ENCODE measurements at regions not wholly inside any gene's neighbourhood (a gene's known extent, or its start where the extent isn't known, plus 50 kb on each side); places are given as distances from the start of the nearest gene placed in this dataset.

DNA sequence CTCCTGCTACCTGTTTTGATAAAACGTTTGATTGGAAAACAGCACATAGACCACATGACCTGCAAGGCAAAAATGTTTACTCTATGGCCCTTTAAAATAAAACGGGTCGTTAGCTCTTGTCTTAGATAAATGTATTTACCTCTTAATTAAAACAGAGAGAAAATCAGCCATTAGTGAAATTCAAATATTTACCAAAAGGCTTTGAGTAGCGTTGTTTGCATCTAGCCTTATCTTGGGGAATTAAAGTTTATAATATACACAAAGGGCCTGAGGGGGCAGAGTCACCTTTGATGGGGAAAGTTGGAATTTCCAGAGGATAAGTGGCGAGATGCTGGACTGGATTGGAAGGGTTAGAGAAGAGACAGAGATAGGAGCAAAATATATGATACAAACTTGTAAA is 111.3 kb downstream of the FBXO4 start:
- Histone ChIP-seq H3K9ac (ENCODE audit: low read depth in 1 of 2, low read length in 2 of 2) (no peak overlapping the region), H3K36me3 (ENCODE audit: control insufficient read depth in 4 of 4, insufficient read depth in 3 of 4, low read depth in 1 of 4, low read length in 3 of 4) (no peaks in the 10 kb centered on the region), H3K4me1 (ENCODE audit: control insufficient read depth in 4 of 4, insufficient read depth in 4 of 4, low read length in 3 of 4) (peaks cover 0 to 2% (median 0%) of the 10 kb centered on the region in 4 donors), H3K4me3 (ENCODE audit: low read depth in 1 of 3, low read length in 3 of 3) (no peak overlapping the region), H3K27me3 (ENCODE audit: control insufficient read depth in 4 of 4, insufficient read depth in 4 of 4, low read length in 3 of 4) (peaks cover 0 to 2% (median 0%) of the 10 kb centered on the region in 4 donors), H3K9me3 (ENCODE audit: control insufficient read depth in 4 of 4, low read length in 3 of 4) (no peaks in the 10 kb centered on the region), H3K27ac (ENCODE audit: low read depth in 1 of 2, low read length in 2 of 2) (no peak overlapping the region)
- no peak for TF ChIP-seq RXRA (IDR thresholded peaks at IDR 0.05)
- no peak for TF ChIP-seq GABPA (IDR thresholded peaks at IDR 0.05 in 1 of 2, conservative IDR thresholded peaks at IDR 0.05 in 1 of 2)
- TF ChIP-seq RAD21 (IDR thresholded peaks at IDR 0.05) = no peak
- TF ChIP-seq HNF4A (conservative IDR thresholded peaks at IDR 0.05) = no peak
- 37% methylated on average over 5 of the region's 5 CpGs for WGBS
- no peak for DNase-seq (ENCODE audit: low spot score)

- H3K27ac ChIP-seq (ENCODE audit: low read depth in 1 of 2, low read length in 2 of 2) = no peak overlapping the region
- H3K27me3 ChIP-seq (ENCODE audit: control insufficient read depth in 4 of 4, insufficient read depth in 4 of 4, low read length in 3 of 4) = peaks cover 0 to 2% (median 0%) of the 10 kb centered on the region in 4 donors
- H3K36me3 ChIP-seq (ENCODE audit: control insufficient read depth in 4 of 4, insufficient read depth in 3 of 4, low read depth in 1 of 4, low read length in 3 of 4) = no peaks in the 10 kb centered on the region
- H3K9ac ChIP-seq (ENCODE audit: low read depth in 1 of 2, low read length in 2 of 2) = no peak overlapping the region
- H3K4me3 ChIP-seq (ENCODE audit: low read depth in 1 of 3, low read length in 3 of 3) = no peak overlapping the region
- peaks cover 0 to 2% (median 0%) of the 10 kb centered on the region in 4 donors for H3K4me1 ChIP-seq (ENCODE audit: control insufficient read depth in 4 of 4, insufficient read depth in 4 of 4, low read length in 3 of 4)
- WGBS = 29% methylated on average over 3 of the region's 3 CpGs
- TF ChIP-seq, protein P1, sequence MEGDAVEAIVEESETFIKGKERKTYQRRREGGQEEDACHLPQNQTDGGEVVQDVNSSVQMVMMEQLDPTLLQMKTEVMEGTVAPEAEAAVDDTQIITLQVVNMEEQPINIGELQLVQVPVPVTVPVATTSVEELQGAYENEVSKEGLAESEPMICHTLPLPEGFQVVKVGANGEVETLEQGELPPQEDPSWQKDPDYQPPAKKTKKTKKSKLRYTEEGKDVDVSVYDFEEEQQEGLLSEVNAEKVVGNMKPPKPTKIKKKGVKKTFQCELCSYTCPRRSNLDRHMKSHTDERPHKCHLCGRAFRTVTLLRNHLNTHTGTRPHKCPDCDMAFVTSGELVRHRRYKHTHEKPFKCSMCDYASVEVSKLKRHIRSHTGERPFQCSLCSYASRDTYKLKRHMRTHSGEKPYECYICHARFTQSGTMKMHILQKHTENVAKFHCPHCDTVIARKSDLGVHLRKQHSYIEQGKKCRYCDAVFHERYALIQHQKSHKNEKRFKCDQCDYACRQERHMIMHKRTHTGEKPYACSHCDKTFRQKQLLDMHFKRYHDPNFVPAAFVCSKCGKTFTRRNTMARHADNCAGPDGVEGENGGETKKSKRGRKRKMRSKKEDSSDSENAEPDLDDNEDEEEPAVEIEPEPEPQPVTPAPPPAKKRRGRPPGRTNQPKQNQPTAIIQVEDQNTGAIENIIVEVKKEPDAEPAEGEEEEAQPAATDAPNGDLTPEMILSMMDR (IDR thresholded peaks at IDR 0.05; ENCODE audit: low read depth, low read length, missing input control) = no peak
- no peak for TF ChIP-seq SP1 (IDR thresholded peaks at IDR 0.05)
- no peak for TF ChIP-seq RAD21 (IDR thresholded peaks at IDR 0.05)
- TF ChIP-seq, protein P2, sequence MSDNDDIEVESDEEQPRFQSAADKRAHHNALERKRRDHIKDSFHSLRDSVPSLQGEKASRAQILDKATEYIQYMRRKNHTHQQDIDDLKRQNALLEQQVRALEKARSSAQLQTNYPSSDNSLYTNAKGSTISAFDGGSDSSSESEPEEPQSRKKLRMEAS (IDR thresholded peaks at IDR 0.05) = no peak
- TF ChIP-seq NR2F2 (IDR thresholded peaks at IDR 0.05) = no peak
- no peak for TF ChIP-seq GABPA (IDR thresholded peaks at IDR 0.05 in 1 of 2, conservative IDR thresholded peaks at IDR 0.05 in 1 of 2)
- TF ChIP-seq JUND (IDR thresholded peaks at IDR 0.05) = no peak
- no peak for TF ChIP-seq HNF4A (conservative IDR thresholded peaks at IDR 0.05)
- TF ChIP-seq FOXA2 (IDR thresholded peaks at IDR 0.05) = no peak
- DNase-seq (ENCODE audit: low spot score) = no peak
- no peaks in the 10 kb centered on the region for H3K9me3 ChIP-seq (ENCODE audit: control insufficient read depth in 4 of 4, low read length in 3 of 4)
Measured at GRCh38 chr5:42037379-42037932, 112.4 kb downstream of the FBXO4 start.

DNA sequence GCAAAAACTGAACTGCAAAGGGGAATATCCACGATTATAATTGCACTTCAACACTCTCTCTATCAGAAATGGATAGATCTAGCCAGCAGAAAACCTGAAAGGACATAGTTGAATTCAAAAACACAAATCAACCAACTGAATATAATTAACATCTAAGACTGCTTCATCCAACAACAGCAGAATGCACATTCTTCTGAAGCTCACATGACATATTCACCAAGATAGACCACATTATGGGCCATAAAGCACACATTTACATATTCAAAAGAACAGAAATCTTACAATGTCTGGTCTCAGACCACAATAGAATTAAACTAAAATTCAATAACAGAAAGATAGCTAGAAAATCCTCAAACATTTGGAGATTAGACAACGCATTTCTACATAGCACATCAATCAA is 118.3 kb downstream of the FBXO4 start:
- Histone ChIP-seq H3K9ac (ENCODE audit: low read depth in 1 of 2, low read length in 2 of 2) (no peak overlapping the region), H3K27ac (ENCODE audit: low read depth in 1 of 2, low read length in 2 of 2) (no peak overlapping the region), H3K27me3 (ENCODE audit: control insufficient read depth in 4 of 4, insufficient read depth in 4 of 4, low read length in 3 of 4) (no peaks in the 10 kb centered on the region), H3K9me3 (ENCODE audit: control insufficient read depth in 4 of 4, low read length in 3 of 4) (no peaks in the 10 kb centered on the region), H3K36me3 (ENCODE audit: control insufficient read depth in 4 of 4, insufficient read depth in 3 of 4, low read depth in 1 of 4, low read length in 3 of 4) (no peaks in the 10 kb centered on the region), H3K4me3 (ENCODE audit: low read depth in 1 of 3, low read length in 3 of 3) (no peak overlapping the region), H3K4me1 (ENCODE audit: control insufficient read depth in 4 of 4, insufficient read depth in 4 of 4, low read length in 3 of 4) (no peaks in the 10 kb centered on the region)
- WGBS = 83% methylated on average over 2 of the region's 2 CpGs
- TF ChIP-seq, protein P3, sequence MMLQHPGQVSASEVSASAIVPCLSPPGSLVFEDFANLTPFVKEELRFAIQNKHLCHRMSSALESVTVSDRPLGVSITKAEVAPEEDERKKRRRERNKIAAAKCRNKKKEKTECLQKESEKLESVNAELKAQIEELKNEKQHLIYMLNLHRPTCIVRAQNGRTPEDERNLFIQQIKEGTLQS (IDR thresholded peaks at IDR 0.05) = no peak
- no peak for TF ChIP-seq FOXA1 (IDR thresholded peaks at IDR 0.05)
- DNase-seq (ENCODE audit: low spot score) = no peak

All from liver (tissue), 8 donors.